RWPE2 (cell line): ENCODE measurements at regions not wholly inside any gene's neighbourhood (a gene's known extent, or its start where the extent isn't known, plus 50 kb on each side); places are given as distances from the start of the nearest gene placed in this dataset.
"Not testable (repeated sequence)": the region's sequence is repeated elsewhere in the genome, so short reads cannot be mapped to it uniquely, and the experiment has no call there.

ENCODE experiments used
- ATAC-seq: fragments of 200-7000 bp; cut with Tn5 transposase; 3 replicates; pipeline ENCODE4 v1.9.1; 2021; ENCODE audit warnings: low read depth
- DNase-seq: peaks from one replicate; pipeline ENCODE4 v3.0.0-alpha.2; 2020; ENCODE audit warnings: low spot score
- H3K27ac ChIP-seq: fragments of 450-650 bp; 2 replicates; pipeline ENCODE4 v1.5.1; 2017; ENCODE audit warnings: mild to moderate bottlenecking; ENCODE audit not compliant: poor library complexity, severe bottlenecking
- H3K27me3 ChIP-seq: fragments of 250-450 bp; sonication (Bioruptor Pico); 2 replicates; pipeline ENCODE4 v1.5.1; 2021; ENCODE audit warnings: mild to moderate bottlenecking, moderate library complexity; ENCODE audit not compliant: insufficient read depth, poor library complexity, severe bottlenecking
- H3K36me3 ChIP-seq: fragments of 250-450 bp; sonication (Bioruptor Pico); 2 replicates; pipeline ENCODE4 v1.5.1; 2020; ENCODE audit warnings: low read depth, mild to moderate bottlenecking, moderate library complexity
- H3K4me1 ChIP-seq: fragments of 250-450 bp; sonication (Bioruptor Pico); 2 replicates; pipeline ENCODE4 v1.5.1; 2021; ENCODE audit warnings: mild to moderate bottlenecking, moderate library complexity; ENCODE audit not compliant: insufficient read depth, poor library complexity, severe bottlenecking
- H3K4me3 ChIP-seq: fragments of 250-450 bp; sonication (Bioruptor Pico); 2 replicates; pipeline ENCODE4 v1.5.1; 2021; ENCODE audit warnings: mild to moderate bottlenecking, moderate library complexity; ENCODE audit not compliant: severe bottlenecking
- H3K9me3 ChIP-seq: fragments of 250-450 bp; sonication (Bioruptor Pico); 2 replicates; pipeline ENCODE4 v1.5.1; 2021; ENCODE audit warnings: mild to moderate bottlenecking, moderate library complexity; ENCODE audit not compliant: severe bottlenecking
- TF ChIP-seq, protein P1 (sequence below): fragments of 450-650 bp; IDR thresholded peaks from one replicate; pipeline ENCODE4 v1.5.1; 2017; ENCODE audit warnings: mild to moderate bottlenecking, moderate library complexity; ENCODE audit not compliant: poor library complexity, severe bottlenecking

DNA sequence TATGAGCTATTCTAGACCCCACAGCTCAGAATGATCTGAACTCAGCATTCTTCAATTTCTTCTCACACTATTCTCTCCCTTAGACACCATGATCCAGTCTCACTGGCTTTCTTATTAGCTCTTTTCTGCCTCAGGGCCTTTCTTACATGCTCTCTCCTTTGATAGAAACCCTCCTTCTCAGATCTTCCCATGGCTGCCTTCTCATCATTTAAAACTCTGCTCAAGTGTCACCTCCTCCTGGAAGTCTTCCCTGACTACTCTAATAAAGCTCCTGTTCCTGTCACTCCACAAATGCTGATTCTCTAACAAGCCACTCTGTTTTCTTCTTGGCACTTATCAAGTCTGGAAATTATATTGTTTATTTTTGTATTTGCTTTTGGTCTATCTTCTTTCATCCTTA lies 131.1 kb downstream of the HNMT start:
- DNase-seq (no peak), ATAC-seq (no peak)
- no peak overlapping the region for H3K4me3 ChIP-seq
- H3K27ac ChIP-seq: no peak overlapping the region
- TF ChIP-seq, protein P1, sequence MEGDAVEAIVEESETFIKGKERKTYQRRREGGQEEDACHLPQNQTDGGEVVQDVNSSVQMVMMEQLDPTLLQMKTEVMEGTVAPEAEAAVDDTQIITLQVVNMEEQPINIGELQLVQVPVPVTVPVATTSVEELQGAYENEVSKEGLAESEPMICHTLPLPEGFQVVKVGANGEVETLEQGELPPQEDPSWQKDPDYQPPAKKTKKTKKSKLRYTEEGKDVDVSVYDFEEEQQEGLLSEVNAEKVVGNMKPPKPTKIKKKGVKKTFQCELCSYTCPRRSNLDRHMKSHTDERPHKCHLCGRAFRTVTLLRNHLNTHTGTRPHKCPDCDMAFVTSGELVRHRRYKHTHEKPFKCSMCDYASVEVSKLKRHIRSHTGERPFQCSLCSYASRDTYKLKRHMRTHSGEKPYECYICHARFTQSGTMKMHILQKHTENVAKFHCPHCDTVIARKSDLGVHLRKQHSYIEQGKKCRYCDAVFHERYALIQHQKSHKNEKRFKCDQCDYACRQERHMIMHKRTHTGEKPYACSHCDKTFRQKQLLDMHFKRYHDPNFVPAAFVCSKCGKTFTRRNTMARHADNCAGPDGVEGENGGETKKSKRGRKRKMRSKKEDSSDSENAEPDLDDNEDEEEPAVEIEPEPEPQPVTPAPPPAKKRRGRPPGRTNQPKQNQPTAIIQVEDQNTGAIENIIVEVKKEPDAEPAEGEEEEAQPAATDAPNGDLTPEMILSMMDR: no peak
- no peaks in the 10 kb centered on the region for H3K9me3 ChIP-seq
- H3K36me3 ChIP-seq: no peaks in the 10 kb centered on the region
- H3K27me3 ChIP-seq: no peaks in the 10 kb centered on the region
- H3K4me1 ChIP-seq: no peaks in the 10 kb centered on the region

GRCh38 chr2:138099288-138099687 lies 135.0 kb downstream of the HNMT start:
- H3K36me3 ChIP-seq, DNase-seq, H3K4me1 ChIP-seq, H3K9me3 ChIP-seq, H3K4me3 ChIP-seq, H3K27ac ChIP-seq, H3K27me3 ChIP-seq, ATAC-seq: not testable (repeated sequence)

GRCh38 chr2:138101718-138102117 lies 137.4 kb downstream of the HNMT start:
- ATAC-seq (no peak), DNase-seq (no peak)
- Histone ChIP-seq H3K27me3 (no peaks in the 10 kb centered on the region), H3K36me3 (no peaks in the 10 kb centered on the region), H3K4me3 (no peak overlapping the region), H3K27ac (no peak overlapping the region), H3K9me3 (no peaks in the 10 kb centered on the region), H3K4me1 (no peaks in the 10 kb centered on the region)
- TF ChIP-seq, protein P1: no peak

GRCh38 chr2:138102664-138103063 lies 138.4 kb downstream of the HNMT start:
- H3K4me1 ChIP-seq: no peaks in the 10 kb centered on the region
- TF ChIP-seq, protein P1: no peak
- no peak overlapping the region for H3K4me3 ChIP-seq
- ATAC-seq (no peak), DNase-seq (no peak)
- H3K27me3 ChIP-seq: no peaks in the 10 kb centered on the region
- no peaks in the 10 kb centered on the region for H3K36me3 ChIP-seq
- H3K27ac ChIP-seq: no peak overlapping the region
- H3K9me3 ChIP-seq: no peaks in the 10 kb centered on the region

DNA sequence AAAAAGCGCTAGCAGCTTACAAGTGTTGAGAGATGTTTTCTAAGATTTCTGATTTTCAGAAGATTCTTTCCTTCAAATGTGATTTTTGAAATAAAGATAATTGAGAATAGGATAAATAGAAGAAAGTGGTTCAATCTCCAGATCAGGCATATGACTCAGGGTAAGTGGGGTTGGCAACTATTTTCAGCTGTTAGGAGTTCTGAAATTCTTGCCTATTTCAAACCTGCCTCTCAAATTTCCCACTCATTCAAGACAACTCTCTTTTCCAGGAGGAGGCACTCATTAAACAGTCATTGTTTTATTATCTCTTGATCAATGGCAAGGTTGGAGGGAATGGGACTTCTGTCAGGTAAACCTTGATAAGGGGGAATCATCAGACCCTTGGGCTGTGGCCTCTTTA lies 138.9 kb downstream of the HNMT start:
- Histone ChIP-seq H3K9me3 (no peaks in the 10 kb centered on the region), H3K36me3 (no peaks in the 10 kb centered on the region), H3K4me1 (no peaks in the 10 kb centered on the region), H3K27me3 (no peaks in the 10 kb centered on the region), H3K4me3 (no peak overlapping the region), H3K27ac (no peak overlapping the region)
- no peak for ATAC-seq
- no peak for DNase-seq
- TF ChIP-seq, protein P1: no peak
